DMS53 treated with DMSO at 0.1 percent for 48 hours (cell line): ENCODE measurements at regions not wholly inside any gene's neighbourhood (a gene's known extent, or its start where the extent isn't known, plus 50 kb on each side); places are given as distances from the start of the nearest gene placed in this dataset.
"Not testable (repeated sequence)": the region's sequence is repeated elsewhere in the genome, so short reads cannot be mapped to it uniquely, and the experiment has no call there.

Experiments
- DNase-seq: peaks from one replicate; lab custom pipeline; 2025; ENCODE audit not compliant: unreplicated experiment; lab: John Stamatoyannopoulos, UW

DNA sequence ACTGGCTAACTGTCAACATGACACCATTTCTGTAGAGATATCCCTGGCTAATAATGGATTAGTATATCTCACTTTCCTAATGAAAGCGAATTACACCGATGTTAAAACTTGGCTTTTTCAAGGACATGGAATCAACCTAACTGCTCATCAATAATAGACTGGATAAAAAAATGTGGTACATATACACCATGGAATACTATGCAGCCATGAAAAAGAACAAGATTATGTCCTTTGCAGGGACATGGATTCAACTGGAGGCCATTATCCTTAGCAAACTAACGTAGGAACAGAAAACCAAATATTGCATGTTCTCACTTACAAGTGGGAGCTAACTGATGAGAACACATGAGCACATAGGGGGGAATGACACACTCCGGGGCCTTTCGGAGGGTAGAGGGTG, 62.6 kb downstream of the ZIC1 start:
- DNase-seq, result no peak

DNA sequence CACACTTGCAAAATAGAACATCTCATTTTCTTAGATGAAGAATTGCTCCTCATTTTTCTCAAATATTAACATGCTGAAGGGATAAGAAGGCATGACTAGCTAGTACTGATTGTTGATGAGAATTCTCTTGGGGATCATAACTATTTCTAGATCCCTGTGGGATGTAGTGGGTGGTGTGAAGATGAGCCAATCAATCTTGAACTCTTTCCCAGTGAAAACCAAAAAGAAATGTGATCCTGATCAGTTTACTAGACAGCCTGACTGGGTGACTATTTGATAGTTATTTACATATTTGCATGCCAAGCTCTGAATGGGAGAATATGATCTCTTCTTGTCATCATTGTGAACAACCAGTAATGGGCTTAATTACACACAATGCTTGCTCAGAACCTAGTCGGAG, 63.7 kb downstream of the ZIC1 start:
- no peak for DNase-seq

DNA sequence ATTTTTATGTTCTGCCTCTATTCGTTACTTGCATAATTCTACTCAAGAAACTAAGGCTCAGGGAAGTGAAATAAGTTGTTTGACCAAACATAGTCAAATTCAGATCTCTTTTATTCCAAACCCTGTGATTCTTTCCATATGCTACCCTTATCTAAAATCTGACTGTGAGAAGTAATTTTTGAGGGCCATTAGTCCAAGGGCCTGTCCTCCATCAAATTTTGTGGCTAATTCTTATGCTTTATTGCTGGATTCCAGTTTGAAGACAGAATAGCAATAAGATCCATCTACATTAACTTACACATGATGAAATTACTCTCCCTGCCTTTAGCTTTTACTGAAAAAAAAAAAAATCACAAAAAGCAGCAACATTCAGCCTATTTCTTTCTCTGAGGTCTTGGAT, 74.0 kb downstream of the ZIC1 start:
- no peak for DNase-seq

DNA sequence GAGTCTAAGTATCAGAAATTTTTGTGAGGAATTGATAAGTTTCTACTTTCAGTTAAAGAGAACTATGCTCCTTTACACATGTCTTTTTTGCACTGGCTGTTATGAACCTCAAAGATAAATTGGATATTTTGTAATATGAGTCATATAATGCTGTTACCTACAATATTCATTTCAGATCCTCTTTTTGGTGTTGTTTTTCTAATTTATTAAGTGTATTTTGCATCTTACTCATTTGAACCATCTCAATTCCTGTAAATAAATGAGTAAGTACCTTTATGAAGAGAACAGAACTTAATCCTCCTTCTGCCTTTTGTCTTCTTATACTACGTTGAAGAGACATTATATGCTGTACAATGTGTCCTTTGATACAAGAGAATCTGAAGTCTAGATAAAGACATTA, 74.4 kb downstream of the ZIC1 start:
- no peak for DNase-seq

DNA sequence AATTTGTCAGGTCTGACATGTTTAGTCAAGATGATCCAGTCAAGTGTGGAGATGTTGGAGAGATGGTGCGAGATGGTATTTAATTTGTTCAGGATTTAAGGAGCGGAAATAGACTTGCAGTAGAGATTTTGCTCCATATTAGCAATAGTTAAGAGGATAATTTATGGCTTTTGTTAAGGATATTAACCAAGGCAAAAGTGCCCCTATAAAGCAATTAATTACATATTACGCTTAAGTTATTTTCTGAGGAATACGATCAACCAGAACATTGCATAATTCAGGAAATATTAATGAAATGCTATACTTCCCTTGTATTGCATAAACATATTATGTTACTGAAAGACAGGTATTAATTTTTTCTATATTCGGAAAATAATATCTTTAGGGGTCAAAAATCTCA, 83.9 kb downstream of the ZIC1 start:
- DNase-seq, result no peak

DNA sequence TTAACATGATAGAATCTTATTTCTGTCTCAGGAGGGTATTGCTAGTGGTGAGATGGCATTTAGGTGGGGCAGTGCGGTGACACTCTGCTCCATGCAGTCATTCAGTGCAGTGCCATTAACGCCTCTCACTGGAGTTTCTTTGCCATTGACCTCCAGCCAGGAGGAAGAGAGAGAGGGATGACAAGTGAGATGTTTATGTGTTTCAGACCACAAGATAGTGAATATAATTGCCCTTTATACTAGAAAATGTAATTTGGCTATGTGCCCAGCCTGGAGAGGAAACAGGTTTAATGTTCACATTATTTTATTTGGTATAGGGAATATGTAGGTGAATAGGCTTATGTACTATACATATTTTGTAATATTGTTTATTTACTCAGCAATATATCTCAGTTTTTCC, 84.5 kb downstream of the ZIC1 start:
- DNase-seq, result no peak

DNA sequence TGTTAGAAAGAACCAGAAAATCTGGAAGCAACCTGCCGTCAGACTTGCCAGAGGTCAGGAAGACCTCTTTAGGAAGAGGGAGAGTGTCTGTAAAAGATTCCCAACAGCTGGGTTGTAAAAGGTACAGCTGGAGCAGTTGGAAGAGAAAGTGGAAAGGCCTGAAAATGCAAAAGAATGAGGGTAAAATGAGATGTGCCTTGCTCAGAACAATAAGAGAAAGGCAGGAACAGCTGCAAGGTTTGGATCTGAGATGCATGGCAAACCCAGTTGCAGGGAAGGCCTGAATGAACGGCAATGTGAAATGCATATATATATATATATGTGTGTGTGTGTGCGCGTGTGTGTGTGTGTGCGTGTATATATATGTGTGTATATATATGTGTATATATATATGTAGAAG, 88.1 kb downstream of the ZIC1 start:
- DNase-seq, result no peak

DNA sequence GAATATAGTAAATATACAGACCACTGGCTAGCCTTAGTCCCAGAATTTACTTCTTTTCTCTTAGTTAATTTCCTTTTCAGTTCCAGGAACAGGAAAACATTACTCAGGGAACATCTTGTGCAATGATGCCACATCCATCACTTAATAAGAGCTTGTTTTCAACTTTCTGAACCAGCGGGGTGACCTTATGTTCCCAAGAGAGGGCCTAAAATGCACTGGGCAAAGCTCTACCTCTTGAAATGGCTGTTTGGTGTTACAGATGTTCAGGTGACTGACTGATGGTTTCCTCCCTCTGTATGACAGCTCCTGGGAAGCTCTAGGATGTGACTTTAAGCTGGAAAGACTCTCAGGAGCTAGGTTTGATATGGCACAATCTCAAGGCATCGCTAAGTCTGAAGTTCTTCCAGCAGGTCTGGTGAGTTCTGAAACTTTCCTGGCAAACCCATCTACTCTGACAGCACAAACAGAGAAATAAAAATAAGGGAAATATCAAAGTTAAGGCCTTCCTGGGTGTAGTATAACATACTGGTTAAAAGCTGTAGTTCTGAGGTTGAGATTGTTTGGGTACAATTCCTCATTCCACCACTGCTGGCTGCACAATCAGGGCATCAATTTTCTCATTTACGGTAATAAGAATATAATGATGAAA, 98.6 kb downstream of the ZIC1 start:
- DNase-seq, result no peak

DNA sequence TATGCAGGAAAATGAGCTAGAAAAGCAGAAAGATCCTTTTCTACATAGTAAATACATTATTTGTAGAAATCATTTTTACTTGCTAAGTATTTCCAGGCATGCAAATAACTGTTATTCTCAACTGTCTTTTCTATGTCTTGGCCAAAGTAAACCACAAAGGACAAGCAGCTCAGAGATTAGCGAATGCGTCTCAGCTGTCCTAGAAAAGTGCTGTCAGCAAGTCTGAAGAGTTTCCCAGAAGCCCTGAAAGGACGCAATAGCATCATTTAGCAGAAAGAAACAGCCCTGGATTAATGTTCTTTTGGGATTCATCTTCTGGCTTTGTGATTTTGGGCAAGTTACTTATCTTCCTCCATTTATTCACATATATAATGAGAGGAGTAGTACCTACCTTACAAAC, 100.3 kb downstream of the ZIC1 start:
- DNase-seq, result no peak

DNA sequence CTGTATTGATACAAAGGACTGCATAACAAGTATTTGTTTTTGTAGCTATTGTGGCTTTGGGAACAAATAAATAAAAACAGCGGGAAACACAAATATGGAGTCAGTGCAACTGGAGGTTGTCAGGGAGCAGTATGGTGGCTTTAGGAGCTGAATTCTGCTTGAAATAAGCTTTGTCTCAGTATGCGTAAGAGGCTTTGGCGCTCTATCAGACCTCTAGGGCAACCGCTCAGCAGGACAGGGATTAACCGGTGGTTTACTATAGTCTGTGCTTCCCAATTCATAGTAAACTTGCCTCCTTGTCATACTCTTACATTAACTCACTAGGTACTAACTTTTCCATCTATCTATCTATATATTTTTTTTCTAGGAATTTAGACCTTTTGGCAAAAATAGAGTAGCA, 104.6 kb downstream of the ZIC1 start:
- DNase-seq, result no peak

DNA sequence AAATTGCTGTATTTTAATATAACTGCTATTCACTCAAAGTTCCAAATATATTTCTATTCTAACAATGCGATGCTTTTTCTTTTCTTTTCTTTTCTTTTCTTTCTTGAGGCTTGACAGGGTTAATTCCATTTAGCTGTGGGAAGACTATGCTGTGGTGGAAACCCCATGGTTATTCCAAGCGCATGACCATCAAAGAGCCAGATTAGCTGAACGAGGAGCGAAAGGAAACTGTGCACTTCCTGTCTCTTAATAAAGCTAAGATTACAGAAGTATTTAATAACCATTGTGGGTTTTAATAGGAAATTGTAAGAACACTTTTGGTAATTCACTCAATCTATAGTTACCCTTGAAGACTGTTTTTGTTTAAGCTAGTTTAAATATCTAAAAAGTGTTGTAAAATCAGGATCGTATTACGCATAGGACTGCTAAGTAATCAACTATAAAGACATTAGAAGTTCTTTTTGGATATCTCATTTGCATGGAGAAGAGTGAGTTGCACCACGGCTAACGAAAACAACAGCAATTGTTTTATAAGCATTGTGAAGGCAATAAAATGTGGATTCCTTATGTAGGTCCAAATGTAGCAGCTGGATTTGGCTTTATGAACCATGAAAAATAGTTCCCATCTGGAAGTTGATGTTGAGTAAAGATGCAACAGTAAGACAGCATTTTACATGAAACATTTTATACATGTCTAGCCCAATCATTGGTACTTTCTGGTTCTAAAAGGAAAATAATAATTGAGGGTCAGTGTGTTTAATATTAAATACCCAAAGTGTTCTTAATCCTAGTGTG, 105.4 kb downstream of the ZIC1 start:
- no peak for DNase-seq

DNA sequence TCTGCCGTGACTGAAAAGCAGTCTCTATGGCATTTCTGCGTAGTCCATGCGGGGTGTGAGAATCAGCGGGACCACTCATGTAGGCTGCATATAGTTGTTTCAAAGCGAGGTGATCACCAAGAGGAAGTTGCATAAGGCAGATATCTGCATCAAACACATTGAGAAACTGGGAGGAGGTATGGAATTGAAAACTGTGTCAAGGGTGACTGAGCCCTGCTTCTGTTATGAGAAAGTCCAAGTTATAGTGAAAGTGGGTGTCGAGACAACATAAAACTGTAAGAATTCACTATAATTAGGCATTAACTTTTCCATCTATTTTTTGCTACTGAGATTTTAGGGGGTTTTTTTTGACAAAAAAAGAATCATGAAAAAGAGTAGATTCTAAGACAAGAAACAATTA, 109.3 kb downstream of the ZIC1 start:
- no peak for DNase-seq

DNA sequence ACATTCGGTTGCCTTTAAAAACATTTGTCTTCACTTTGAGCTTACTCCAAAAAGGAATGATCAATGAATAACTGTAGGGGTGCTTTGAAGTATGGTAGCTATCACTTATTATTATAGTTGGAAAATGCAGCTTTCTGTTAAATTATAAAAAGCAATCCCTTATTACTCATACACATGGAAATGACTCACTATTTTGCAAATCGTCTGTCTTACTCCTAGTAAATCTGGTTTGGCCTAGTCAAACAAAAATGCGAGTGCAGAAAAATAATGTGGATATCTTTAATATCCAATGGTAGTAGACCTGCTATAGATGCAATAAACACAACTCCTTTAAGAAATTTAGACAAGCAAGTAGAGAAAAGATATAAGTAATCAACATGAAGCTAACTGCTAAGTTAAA, 112.5 kb downstream of the ZIC1 start:
- no peak for DNase-seq

DNA sequence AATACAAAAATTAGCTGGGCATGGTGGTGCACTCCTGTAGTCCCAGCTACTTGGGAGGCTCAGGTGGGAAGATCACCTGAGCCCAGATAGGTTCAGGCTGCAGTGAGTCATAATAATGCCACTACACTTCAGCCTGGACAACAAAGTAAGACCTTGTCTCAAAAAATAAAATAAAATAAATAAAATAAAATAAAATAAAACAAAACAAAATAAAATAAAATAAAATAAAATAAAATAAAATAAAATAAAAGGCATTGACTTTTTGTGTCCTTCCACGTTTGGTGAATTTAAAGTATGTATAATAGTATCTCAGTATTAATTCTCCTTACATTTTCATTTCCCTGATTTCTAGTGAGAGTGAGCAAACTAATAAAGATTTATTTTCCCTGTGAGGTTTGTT, 113.6 kb downstream of the ZIC1 start:
- DNase-seq, result not testable (repeated sequence)

DNA sequence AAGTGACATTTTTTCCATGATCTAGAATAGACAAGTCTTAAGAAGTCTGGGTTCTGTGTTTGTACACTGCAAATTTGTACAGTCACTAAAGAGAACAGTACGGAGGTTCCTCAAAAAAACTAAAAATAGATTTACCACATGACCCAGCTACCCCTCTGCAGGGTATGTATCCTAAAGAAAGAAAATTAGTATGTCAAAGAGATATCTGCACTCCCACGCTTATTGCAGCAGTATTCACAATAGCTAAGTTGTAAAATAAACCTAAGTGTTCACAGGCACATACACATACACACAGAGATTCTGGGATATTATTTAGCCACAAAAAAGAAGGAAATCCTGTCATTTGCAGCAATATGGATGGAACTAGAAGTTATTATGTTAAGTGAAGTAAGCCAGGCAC, 120.4 kb downstream of the ZIC1 start:
- DNase-seq, result no peak

DNA sequence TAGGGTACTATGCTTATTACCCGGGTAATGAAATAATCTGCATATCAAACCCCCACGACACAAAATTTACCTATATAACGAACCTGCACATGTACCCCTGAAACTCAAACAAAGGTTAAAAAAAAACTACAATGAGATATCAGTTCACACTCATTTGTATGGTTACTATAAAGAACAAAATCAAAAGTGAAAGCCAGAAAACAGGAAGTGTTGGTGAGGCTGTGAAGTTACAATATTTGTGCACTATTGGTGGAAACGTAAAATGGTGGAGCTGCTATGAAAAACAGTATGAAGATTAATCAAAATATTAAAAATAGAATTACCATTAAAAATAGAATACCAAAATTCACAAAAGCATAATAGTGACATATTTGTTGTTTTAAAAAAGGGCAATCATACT, 128.9 kb downstream of the ZIC1 start:
- DNase-seq, result peak; percentile 34

DNA sequence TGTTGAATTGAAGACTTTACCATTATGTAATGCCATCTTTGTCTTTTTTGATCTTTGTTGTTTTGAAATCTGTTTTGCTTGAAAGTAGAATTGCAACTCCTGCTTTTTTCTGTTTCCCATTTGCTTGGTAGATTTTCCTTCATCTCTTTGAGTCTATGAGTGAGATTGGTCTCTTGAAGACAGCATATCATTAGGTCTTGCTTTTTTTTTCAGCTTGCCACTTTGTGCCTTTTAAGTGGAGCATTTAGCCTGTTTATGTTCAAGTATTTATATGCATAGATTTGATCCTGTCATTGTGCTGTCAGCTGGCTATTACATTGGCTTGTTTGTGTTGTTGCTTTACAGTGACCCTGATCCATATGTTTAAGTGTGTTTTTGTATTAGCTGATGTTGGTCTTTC, 131.8 kb downstream of the ZIC1 start:
- no peak for DNase-seq

DNA sequence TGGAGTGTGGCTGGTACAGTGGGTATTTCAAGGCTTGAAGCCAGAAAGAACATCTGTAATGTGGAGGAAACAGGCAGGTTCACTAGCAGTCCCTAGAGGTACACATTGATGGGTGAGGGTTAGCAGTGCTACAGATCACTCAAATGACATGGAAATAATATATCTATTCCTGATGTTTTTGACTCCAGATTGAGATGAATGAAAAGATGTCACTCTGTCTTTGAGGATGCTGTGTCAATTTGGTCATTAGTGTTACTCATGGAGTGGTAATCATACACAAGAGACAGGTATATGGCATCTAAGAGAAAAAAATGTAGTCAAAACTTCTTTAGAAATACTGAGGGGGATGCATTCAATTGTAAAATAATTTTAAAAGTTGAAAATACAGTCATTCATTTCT, 135.1 kb downstream of the ZIC1 start:
- no peak for DNase-seq

DNA sequence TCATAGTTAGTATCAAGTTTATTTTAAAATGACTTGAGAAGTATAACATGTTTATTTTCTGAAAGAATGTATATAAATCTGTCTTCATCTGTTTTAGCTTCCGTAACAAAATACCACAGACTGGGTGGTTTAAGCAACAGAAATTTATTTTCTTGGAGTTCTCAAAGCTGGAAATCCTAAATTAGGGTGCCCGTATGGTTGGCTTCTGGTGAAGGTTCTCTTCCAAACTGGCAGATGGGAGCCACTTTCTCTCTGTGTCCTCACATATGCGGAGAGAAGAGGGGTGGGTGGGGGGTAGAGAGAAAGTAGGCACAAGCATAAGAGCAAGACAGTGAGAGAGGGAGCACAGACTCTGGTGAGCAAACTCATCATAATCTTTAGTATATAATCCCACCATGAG, 142.3 kb downstream of the ZIC1 start:
- DNase-seq, result no peak

DNA sequence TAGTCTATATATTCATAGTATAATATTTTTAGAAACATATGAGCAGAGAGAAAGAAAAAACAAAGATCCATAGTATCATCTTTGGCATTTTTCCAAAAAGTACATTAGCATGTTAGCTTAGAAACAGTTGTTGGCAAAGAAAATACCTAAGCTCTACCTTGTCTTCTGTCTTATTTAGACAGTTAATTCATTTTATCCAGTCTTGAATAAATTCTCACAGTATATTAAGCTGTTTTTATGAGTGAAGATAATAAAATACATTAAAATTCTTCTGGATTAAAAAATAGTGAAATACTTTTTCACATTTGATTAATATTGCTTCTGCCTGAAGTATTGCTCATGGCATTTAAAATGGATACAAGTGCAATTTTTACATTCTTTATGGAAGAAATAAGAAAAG, 145.2 kb downstream of the ZIC1 start:
- DNase-seq, result no peak

DNA sequence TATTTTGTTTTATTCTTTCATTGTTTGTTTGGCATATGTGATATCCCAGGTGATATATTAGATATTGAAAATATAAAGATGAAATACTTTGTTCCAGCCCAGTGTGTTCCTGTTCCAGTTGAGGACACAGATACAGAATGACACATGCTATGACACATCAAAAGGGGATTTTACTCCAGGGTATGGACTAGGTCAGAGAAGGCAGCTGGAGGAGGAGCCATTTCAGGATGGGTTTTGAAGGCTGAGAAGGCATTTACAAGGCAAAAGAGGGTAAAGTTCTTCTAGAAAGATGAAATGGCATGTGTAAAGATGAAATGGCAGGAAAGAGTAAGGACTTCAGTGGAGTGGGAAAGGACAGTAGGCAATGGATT, 163.8 kb downstream of the ZIC1 start:
- no peak for DNase-seq

DNA sequence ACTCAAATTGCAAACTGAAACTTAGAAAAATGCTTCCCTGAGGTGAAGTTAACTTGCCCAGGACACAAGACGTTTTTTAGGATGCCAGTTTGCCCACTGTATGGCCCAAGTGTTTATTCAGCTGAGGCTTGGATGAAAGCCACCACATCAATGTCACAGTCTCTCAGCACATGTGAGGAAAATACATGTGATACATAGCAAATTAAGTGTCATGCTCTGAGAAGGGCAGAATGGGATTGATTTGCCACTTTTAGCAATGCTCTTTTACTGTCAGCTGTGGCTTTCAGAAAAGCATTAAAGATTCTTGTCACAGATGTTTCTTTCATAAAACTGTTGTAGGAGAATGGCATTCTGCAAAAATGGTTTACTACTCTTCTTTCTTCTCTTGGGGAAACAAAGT, 165.5 kb downstream of the ZIC1 start:
- no peak for DNase-seq

DNA sequence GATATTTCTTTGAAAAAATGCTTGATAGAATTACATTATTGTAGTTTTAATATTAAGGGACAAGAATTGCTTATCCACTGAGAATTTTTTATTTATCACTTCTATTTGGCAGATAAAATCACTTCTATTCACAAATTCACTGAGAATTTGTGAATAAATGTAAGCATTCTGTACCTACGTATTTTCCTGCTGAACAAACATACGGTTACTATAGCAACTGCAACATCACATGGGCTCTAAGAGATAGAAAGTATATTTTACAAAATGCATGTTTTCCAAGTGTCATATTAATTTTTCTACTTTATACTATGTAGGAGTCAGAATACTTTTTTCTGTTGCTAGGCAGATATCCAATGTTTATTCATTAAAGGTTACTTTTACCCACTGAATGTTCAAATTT, 166.2 kb downstream of the ZIC1 start:
- DNase-seq, result no peak
